ENCODE measurements at regions not wholly inside any gene's neighbourhood (a gene's known extent, or its start where the extent isn't known, plus 50 kb on each side); places are given as distances from the start of the nearest gene placed in this dataset.
"Not testable (repeated sequence)": the region's sequence is repeated elsewhere in the genome, so short reads cannot be mapped to it uniquely, and the experiment has no call there.

- Histone ChIP-seq H3K4me3 (ENCODE audit: low read length) (no peak overlapping the region), H3K27me3 (ENCODE audit: insufficient read depth, low read length) (no peaks in the 10 kb centered on the region), H3K36me3 (ENCODE audit: insufficient read depth, low read depth, low read length) (no peaks in the 10 kb centered on the region), H3K27ac (ENCODE audit: low read length) (no peak overlapping the region), H3K9ac (ENCODE audit: low read depth, low read length) (no peak overlapping the region), H3K9me3 (ENCODE audit: insufficient read depth, low read depth, low read length) (peaks cover 31% of the 10 kb centered on the region), H3K4me1 (ENCODE audit: insufficient read depth, low read length) (peaks cover 8% of the 10 kb centered on the region; the same call in 1 of the 2 replicates)
Measured at GRCh38 chr12:56872366-56872765, 61.8 kb downstream of the SDR9C7 start.

- no peaks in the 10 kb centered on the region for H3K27me3 ChIP-seq (ENCODE audit: insufficient read depth, low read length)
- no peak overlapping the region for H3K27ac ChIP-seq (ENCODE audit: low read length)
- H3K9ac ChIP-seq (ENCODE audit: low read depth, low read length), result no peak overlapping the region
- H3K36me3 ChIP-seq (ENCODE audit: insufficient read depth, low read depth, low read length), result no peaks in the 10 kb centered on the region
- H3K4me3 ChIP-seq (ENCODE audit: low read length), result no peak overlapping the region
- H3K9me3 ChIP-seq (ENCODE audit: insufficient read depth, low read depth, low read length), result peaks cover 75% of the 10 kb centered on the region
- no peaks in the 10 kb centered on the region for H3K4me1 ChIP-seq (ENCODE audit: insufficient read depth, low read length)
Measured at GRCh38 chr12:56867216-56867615, 67.0 kb downstream of the SDR9C7 start.

GRCh38 chr12:56866493-56866892 is 67.7 kb downstream of the SDR9C7 start:
- Histone ChIP-seq H3K27ac (ENCODE audit: low read length) (no peak overlapping the region), H3K36me3 (ENCODE audit: insufficient read depth, low read depth, low read length) (no peaks in the 10 kb centered on the region), H3K4me3 (ENCODE audit: low read length) (no peak overlapping the region), H3K4me1 (ENCODE audit: insufficient read depth, low read length) (no peaks in the 10 kb centered on the region), H3K9ac (ENCODE audit: low read depth, low read length) (no peak overlapping the region), H3K9me3 (ENCODE audit: insufficient read depth, low read depth, low read length) (peaks cover 70% of the 10 kb centered on the region), H3K27me3 (ENCODE audit: insufficient read depth, low read length) (no peaks in the 10 kb centered on the region)

GRCh38 chr12:56864318-56864717 is 69.9 kb downstream of the SDR9C7 start:
- Histone ChIP-seq H3K9ac (ENCODE audit: low read depth, low read length) (no peak overlapping the region), H3K27ac (ENCODE audit: low read length) (no peak overlapping the region), H3K4me3 (ENCODE audit: low read length) (no peak overlapping the region), H3K4me1 (ENCODE audit: insufficient read depth, low read length) (no peaks in the 10 kb centered on the region), H3K36me3 (ENCODE audit: insufficient read depth, low read depth, low read length) (no peaks in the 10 kb centered on the region), H3K9me3 (ENCODE audit: insufficient read depth, low read depth, low read length) (peaks cover 77% of the 10 kb centered on the region), H3K27me3 (ENCODE audit: insufficient read depth, low read length) (no peaks in the 10 kb centered on the region)

GRCh38 chr12:56863789-56864188 is 70.4 kb downstream of the SDR9C7 start:
- no peaks in the 10 kb centered on the region for H3K27me3 ChIP-seq (ENCODE audit: insufficient read depth, low read length)
- H3K4me1 ChIP-seq (ENCODE audit: insufficient read depth, low read length), result no peaks in the 10 kb centered on the region
- no peak overlapping the region for H3K4me3 ChIP-seq (ENCODE audit: low read length)
- H3K27ac ChIP-seq (ENCODE audit: low read length), result no peak overlapping the region
- H3K9ac ChIP-seq (ENCODE audit: low read depth, low read length), result no peak overlapping the region
- H3K36me3 ChIP-seq (ENCODE audit: insufficient read depth, low read depth, low read length), result no peaks in the 10 kb centered on the region
- peaks cover 75% of the 10 kb centered on the region for H3K9me3 ChIP-seq (ENCODE audit: insufficient read depth, low read depth, low read length)

- H3K9me3 ChIP-seq (ENCODE audit: insufficient read depth, low read depth, low read length), result peaks cover 67% of the 10 kb centered on the region
- no peak overlapping the region for H3K27ac ChIP-seq (ENCODE audit: low read length)
- no peak overlapping the region for H3K9ac ChIP-seq (ENCODE audit: low read depth, low read length)
- no peaks in the 10 kb centered on the region for H3K27me3 ChIP-seq (ENCODE audit: insufficient read depth, low read length)
- H3K36me3 ChIP-seq (ENCODE audit: insufficient read depth, low read depth, low read length), result no peaks in the 10 kb centered on the region
- H3K4me3 ChIP-seq (ENCODE audit: low read length), result no peak overlapping the region
- H3K4me1 ChIP-seq (ENCODE audit: insufficient read depth, low read length), result no peaks in the 10 kb centered on the region
Measured at GRCh38 chr12:56862264-56862663, 71.9 kb downstream of the SDR9C7 start.

GRCh38 chr12:56853392-56853978 is 80.7 kb downstream of the SDR9C7 start:
- peaks cover 40% of the 10 kb centered on the region for H3K9me3 ChIP-seq (ENCODE audit: insufficient read depth, low read depth, low read length)
- H3K36me3 ChIP-seq (ENCODE audit: insufficient read depth, low read depth, low read length); H3K27ac ChIP-seq (ENCODE audit: low read length); H3K9ac ChIP-seq (ENCODE audit: low read depth, low read length); H3K4me3 ChIP-seq (ENCODE audit: low read length); H3K27me3 ChIP-seq (ENCODE audit: insufficient read depth, low read length); H3K4me1 ChIP-seq (ENCODE audit: insufficient read depth, low read length): not testable (repeated sequence)

- H3K9me3 ChIP-seq (ENCODE audit: insufficient read depth, low read depth, low read length), result peaks cover 29% of the 10 kb centered on the region
- no peak overlapping the region for H3K4me3 ChIP-seq (ENCODE audit: low read length)
- H3K36me3 ChIP-seq (ENCODE audit: insufficient read depth, low read depth, low read length), result no peaks in the 10 kb centered on the region
- no peak overlapping the region for H3K9ac ChIP-seq (ENCODE audit: low read depth, low read length)
- H3K27ac ChIP-seq (ENCODE audit: low read length), result no peak overlapping the region
- H3K27me3 ChIP-seq (ENCODE audit: insufficient read depth, low read length), result no peaks in the 10 kb centered on the region
- H3K4me1 ChIP-seq (ENCODE audit: insufficient read depth, low read length), result no peaks in the 10 kb centered on the region
Measured at GRCh38 chr12:56851462-56851861, 82.7 kb downstream of the SDR9C7 start.

GRCh38 chr12:56840922-56841321 is 77.8 kb downstream of the HSD17B6 start:
- no peak overlapping the region for H3K4me3 ChIP-seq (ENCODE audit: low read length)
- no peak overlapping the region for H3K9ac ChIP-seq (ENCODE audit: low read depth, low read length)
- no peaks in the 10 kb centered on the region for H3K9me3 ChIP-seq (ENCODE audit: insufficient read depth, low read depth, low read length)
- no peaks in the 10 kb centered on the region for H3K36me3 ChIP-seq (ENCODE audit: insufficient read depth, low read depth, low read length)
- H3K27ac ChIP-seq (ENCODE audit: low read length), result no peak overlapping the region
- H3K27me3 ChIP-seq (ENCODE audit: insufficient read depth, low read length), result no peaks in the 10 kb centered on the region
- no peaks in the 10 kb centered on the region for H3K4me1 ChIP-seq (ENCODE audit: insufficient read depth, low read length)

GRCh38 chr12:56839915-56840325 is 76.8 kb downstream of the HSD17B6 start:
- Histone ChIP-seq H3K27me3 (ENCODE audit: insufficient read depth, low read length) (no peaks in the 10 kb centered on the region), H3K9me3 (ENCODE audit: insufficient read depth, low read depth, low read length) (no peaks in the 10 kb centered on the region), H3K4me1 (ENCODE audit: insufficient read depth, low read length) (no peaks in the 10 kb centered on the region), H3K4me3 (ENCODE audit: low read length) (no peak overlapping the region), H3K9ac (ENCODE audit: low read depth, low read length) (no peak overlapping the region), H3K36me3 (ENCODE audit: insufficient read depth, low read depth, low read length) (no peaks in the 10 kb centered on the region), H3K27ac (ENCODE audit: low read length) (no peak overlapping the region)

GRCh38 chr12:56839489-56839848 is 76.3 kb downstream of the HSD17B6 start:
- Histone ChIP-seq H3K4me1 (ENCODE audit: insufficient read depth, low read length) (no peaks in the 10 kb centered on the region), H3K9ac (ENCODE audit: low read depth, low read length) (no peak overlapping the region), H3K4me3 (ENCODE audit: low read length) (no peak overlapping the region), H3K9me3 (ENCODE audit: insufficient read depth, low read depth, low read length) (no peaks in the 10 kb centered on the region), H3K36me3 (ENCODE audit: insufficient read depth, low read depth, low read length) (no peaks in the 10 kb centered on the region), H3K27me3 (ENCODE audit: insufficient read depth, low read length) (no peaks in the 10 kb centered on the region), H3K27ac (ENCODE audit: low read length) (no peak overlapping the region)

GRCh38 chr12:56838621-56839488 is 75.7 kb downstream of the HSD17B6 start:
- no peak overlapping the region for H3K9ac ChIP-seq (ENCODE audit: low read depth, low read length)
- no peaks in the 10 kb centered on the region for H3K27me3 ChIP-seq (ENCODE audit: insufficient read depth, low read length)
- H3K27ac ChIP-seq (ENCODE audit: low read length), result no peak overlapping the region

More at GRCh38 chr12:56838621-56839488, 75.7 kb downstream of the HSD17B6 start:
- H3K4me1 ChIP-seq (ENCODE audit: insufficient read depth, low read length), result no peaks in the 10 kb centered on the region
- no peaks in the 10 kb centered on the region for H3K9me3 ChIP-seq (ENCODE audit: insufficient read depth, low read depth, low read length)
- no peak overlapping the region for H3K4me3 ChIP-seq (ENCODE audit: low read length)
- no peaks in the 10 kb centered on the region for H3K36me3 ChIP-seq (ENCODE audit: insufficient read depth, low read depth, low read length)

Data from iPS-20b (cell line).